ENCODE measurements at regions not wholly inside any gene's neighbourhood (a gene's known extent, or its start where the extent isn't known, plus 50 kb on each side); places are given as distances from the start of the nearest gene placed in this dataset.
"Not testable (repeated sequence)": the region's sequence is repeated elsewhere in the genome, so short reads cannot be mapped to it uniquely, and the experiment has no call there.

- DNase-seq: not testable (repeated sequence)
Measured at GRCh38 chr13:86253497-86253896, 454.3 kb upstream of the SLITRK6 start.

DNA sequence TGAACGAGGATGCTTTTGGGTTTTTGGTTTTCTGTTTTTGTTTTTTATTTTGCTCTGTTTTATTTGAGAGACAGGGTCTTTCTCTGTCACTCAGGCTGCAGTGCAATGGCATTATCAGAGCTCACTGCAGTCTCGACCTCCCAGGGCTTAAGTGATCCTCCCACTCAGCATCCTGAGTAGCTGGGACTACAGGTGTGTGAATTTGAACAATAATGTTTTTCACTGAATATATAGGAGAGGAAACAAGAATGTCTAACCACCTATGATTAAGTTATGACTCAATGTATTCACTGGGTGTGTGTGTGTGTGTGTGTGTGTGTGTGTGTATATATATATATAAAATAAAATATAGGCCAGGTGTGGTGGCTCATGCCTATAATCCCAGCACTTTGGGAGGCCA, 456.6 kb upstream of the SLITRK6 start:
- not testable (repeated sequence) for DNase-seq

DNA sequence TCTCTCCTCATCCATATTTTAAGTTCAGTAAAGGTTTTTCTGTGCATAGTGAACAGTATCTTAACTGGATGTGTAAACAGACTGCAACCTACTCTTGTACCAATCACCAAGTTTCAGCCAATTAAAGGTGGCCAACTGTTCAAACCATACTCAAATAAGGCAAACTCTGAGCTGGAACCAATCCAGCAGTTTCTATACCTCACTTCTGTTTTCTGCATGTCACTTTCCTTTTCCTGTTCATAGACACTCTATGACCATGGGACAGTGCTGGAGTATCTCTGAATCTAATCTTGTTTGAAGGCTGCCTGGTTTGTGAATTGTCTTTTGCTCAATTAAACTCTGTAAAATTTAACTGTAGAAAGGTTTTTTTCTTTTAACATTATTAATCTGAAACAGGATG, 470.3 kb upstream of the SLITRK6 start:
- DNase-seq: no peak

DNA sequence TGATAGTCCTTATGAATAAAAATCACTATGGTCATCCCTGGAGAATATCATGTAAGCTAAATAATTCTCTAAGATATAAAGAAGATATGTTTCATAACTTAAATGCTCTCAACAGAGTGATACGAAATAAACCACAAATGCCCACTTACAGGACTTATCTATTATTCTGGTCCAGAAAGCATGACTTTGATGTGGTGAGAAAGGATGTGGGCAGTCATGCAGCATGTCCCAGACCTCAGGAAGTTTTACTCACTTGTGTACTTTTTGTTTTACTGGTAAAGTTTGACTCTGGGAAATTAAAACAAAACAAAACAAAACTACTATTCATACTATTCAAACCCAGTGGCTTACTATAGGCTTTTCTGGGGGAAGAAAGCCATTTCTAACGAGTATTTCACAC, 483.2 kb upstream of the SLITRK6 start:
- no peak for DNase-seq

GRCh38 chr13:86283031-86283430, 483.8 kb upstream of the SLITRK6 start:
- no peak for DNase-seq

DNA sequence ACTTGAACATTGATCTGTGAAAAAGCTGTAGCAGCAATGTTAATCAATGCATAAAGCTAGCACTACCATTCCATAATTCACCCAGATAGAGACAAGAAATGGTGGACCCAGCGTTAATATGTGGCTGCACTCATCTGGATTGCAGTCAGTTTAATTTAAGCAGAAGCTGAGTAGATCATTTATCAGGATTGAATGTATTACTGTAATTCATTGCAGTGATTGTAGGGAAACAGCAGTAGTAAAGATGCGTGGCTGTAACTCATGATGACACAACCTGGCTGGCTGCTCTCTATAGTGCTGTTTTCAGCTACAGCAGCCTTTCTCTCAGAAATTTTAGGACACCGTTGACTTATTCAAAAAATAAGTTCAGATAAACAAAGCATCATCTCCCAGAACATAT, 499.5 kb upstream of the SLITRK6 start:
- no peak for DNase-seq

DNA sequence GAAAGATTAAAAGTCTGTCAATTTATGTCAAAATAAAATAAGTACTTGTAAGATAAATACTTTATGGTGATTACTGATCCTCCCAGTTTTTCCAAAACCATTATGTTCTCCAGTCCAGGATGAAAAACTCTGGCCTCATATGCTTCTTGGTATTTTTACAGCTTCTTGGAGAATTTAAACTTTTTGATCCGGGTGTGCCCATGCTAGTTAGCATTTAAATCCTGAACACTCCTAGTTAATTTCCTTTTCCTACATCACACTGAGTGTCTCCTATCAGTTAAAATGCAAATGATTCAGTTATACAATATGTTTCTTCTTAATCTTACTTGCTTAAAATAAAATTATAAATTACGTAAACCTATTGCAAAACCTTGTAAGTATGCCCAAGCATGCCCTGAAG, 499.9 kb upstream of the SLITRK6 start:
- no peak for DNase-seq

DNA sequence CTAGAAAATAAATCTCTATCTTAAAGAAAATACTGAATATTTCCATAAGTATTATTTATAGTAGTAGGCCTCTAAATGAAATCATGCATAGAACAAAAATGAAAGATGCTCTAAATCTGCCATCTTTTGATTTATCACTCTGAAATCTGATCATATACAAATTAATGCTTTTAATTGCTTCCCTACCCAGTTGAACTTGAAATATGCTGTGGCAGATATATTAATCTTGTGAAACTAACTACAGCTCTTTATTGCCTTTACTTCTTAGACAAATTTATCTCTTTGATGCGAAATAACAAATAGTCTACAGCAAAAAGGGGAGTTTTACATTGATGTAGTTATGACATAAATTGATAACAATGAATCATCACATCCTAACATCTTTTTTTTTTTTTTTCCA, 510.7 kb upstream of the SLITRK6 start:
- no peak for DNase-seq

GRCh38 chr13:86313421-86313820, 514.2 kb upstream of the SLITRK6 start:
- no peak for DNase-seq

DNA sequence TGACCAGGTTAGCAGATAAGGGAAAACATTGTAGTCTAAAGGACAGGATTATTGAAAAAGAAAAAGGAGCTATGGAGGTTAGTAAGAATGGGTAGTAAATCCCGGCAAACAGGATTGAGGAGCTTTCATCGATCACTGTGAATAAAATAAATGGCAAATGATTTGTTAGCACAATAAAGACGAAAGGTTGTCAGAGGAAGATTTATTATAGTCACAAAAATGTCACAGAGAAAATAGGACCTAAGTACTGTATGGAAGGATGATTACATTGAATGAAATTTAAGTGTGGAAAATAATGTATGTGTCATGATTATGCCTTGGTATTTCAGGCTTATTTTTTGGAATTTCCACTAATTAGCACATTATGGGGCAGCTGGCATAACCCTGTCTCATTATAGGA, 519.2 kb upstream of the SLITRK6 start:
- no peak for DNase-seq

DNA sequence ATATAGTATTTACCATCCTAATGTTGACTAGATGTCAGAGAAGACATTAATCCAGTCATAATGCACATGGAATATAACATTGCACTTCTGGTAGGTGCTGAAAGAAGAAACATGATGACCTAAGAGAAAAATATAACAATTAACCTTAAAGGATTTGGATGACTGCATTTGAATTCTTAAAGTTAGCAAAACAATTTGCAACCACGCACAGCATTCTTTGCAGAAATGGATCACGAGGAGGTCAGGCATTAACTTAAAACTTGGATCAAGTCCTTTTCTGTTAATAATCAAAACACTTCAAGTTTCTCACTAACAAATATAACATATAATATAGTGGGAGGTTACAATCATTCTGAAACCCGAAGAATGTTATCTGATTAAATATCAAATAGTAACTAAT, 525.0 kb upstream of the SLITRK6 start:
- no peak for DNase-seq

GRCh38 chr13:86355301-86355700, 556.1 kb upstream of the SLITRK6 start:
- no peak for DNase-seq

DNA sequence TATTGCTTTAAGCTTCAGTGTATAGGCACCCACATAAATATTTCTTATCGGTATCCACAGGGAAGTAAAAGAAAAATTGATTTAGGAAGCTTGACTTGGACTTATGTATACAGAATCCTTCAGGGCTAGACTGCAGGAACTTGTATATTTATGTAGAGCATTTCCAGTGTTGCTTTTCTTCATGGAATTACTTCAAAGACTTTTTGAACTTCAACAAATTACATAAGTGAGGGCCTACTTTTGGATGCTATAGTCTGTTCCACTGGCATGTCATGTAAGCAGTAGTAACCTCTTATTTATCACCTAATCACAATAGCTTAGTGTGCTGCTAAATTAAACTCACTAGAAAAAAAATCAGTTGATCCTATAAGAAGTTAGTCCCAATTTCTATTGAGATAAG, 557.9 kb upstream of the SLITRK6 start:
- DNase-seq: no peak

DNA sequence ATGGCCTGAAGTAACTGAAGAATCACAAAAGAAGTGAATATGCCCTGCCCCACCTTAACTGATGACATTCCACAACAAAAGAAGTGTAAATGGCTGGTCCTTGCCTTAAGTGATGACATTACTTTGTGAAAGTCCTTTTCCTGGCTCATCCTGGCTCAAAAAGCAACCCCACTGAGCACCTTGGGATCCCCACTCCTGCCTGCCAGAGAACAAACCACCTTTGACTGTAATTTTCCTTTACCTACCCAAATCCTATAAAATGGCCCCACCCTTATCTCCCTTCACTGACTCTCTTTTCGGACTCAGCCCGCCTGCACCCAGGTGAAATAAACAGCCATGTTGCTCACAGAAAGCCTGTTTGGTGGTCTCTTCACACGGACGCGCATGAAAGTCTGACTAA, 564.5 kb upstream of the SLITRK6 start:
- DNase-seq: not testable (repeated sequence)

DNA sequence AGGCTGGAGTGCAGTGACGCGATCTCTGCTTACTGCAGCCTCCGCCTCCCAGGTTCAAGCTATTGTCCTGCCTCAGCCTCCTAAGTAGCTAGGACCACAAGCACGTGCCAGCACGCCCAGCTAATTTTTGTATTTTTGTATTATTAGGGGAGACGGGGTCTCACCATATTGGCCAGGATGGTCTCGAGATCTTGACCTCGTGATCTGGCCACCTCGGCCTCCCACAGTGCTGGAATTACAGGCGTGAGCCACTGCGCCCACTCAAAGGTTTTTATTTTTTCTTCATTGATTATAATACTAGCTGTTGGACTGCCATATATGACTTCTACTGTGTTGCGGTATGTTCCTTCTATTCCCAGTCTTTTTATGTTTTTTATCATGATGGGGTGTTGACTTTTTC, 569.7 kb upstream of the SLITRK6 start:
- no peak for DNase-seq

- DNase-seq: no peak
Measured at GRCh38 chr13:86377451-86377850, 578.2 kb upstream of the SLITRK6 start.

GRCh38 chr13:86378628-86379027, 579.4 kb upstream of the SLITRK6 start:
- no peak for DNase-seq

DNA sequence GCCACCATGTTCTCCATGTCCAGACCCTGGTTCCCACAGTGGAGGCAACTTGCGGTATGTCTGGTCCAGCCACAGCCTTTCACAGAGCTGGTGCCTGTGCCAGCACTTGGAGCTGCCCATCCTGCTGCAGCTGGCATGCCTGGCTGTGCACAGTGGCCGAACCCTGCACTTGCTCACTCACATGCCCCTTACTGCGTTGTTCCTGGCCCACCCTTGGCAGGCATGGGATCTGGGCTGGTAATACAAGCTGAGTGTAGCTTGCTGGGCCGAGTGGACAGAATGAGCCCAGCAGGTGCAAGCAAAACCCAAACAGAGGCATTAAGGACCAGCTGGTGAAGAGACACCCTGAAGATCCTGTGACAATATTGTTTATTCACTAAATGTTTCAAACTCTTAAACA, 583.9 kb upstream of the SLITRK6 start:
- DNase-seq: peak; percentile 42

GRCh38 chr13:86383561-86383960, 584.3 kb upstream of the SLITRK6 start:
- no peak for DNase-seq

DNA sequence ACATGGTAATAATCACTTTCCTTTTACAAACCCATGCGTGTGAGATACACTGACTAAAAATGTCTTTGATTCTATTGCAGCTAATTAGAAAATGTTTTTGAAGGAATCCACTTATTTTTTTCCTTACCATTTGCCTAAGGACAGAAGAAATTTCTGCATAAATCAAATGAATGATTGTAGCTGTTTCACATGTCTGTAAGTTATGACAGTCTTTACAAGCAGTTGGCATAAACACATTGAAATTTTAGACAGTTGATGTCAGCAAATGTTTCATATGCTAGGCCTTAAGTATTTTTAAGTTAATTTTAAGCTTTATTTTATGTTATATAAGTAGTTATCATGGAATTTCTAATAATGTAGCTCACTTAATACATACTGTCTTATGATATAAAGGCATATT, 598.4 kb upstream of the SLITRK6 start:
- no peak for DNase-seq

DNA sequence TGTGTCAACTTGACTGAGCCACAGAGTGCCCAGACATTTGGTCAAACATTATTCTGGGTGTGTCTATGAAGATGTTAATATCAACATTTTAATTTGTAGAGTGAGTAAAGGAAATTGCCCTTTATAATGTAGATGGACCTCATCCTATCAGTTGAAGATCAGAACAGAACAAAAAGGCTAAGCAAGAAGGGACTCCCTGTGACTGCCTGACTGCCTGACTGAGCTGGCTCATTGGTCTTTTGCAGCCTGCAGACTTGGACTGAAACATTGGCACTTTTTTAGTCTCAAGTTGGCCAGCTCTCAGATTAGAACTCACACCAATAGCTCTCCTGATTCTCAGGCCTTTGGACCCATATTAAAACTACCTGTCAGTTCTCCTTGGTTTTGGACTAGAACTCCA, 600.4 kb upstream of the SLITRK6 start:
- DNase-seq: no peak

DNA sequence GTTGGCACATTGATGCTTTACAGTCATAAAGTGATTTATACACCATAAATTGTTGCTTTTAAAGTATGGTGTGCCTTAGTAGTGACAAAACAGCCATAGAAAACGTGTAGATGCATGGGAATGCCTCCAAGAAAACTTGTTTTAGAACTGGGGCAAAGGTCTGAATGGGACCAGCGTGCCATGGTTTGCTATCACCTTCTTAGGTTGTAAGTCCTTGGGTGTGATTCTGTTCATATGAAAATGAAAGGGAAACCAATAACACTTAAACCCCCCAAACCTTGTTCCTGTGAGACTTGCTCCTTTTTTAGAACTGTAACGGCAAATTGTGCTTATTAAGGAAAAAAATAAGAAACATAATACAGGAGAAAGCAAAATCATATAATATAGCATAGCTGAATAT, 603.3 kb upstream of the SLITRK6 start:
- DNase-seq: no peak

- DNase-seq: no peak
Measured at GRCh38 chr13:86403181-86403580, 604.0 kb upstream of the SLITRK6 start.

DNA sequence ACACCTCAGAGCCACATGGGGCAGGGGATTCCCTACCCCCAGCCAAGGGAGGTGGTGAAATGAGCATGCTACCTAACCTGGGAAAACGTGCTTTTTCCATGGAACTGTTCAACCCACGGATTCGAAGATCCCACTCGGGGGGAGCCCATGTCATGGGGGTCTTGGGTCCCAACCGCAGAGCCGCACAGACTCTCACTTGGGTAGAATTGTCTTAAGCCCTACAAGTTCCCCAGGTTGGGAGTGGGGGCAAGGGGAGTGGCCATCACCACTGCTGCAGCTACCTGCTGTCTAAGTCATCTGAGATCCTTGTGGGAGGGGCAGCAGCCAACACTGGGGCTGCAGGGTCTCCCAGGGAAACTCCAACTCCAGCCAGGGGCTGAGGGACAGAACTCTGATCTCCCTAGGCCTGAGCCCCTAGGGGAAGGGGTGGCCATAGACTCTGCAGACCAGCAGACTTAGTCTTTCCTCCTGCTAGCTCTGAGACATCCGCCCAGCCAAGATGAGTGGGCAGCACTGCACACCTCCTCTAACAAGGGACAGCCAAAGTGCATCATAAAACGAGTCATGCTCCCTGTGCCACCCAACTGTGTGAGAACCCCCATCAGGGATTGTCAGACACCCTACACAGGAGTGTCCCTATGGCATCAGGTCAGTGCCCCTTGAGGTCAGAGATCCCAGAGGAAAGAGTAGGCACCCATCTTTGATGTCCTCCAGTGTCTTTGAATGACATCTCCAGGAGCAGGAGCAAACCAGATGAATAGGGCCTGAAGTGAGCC, 610.4 kb upstream of the SLITRK6 start:
- DNase-seq: no peak

DNA sequence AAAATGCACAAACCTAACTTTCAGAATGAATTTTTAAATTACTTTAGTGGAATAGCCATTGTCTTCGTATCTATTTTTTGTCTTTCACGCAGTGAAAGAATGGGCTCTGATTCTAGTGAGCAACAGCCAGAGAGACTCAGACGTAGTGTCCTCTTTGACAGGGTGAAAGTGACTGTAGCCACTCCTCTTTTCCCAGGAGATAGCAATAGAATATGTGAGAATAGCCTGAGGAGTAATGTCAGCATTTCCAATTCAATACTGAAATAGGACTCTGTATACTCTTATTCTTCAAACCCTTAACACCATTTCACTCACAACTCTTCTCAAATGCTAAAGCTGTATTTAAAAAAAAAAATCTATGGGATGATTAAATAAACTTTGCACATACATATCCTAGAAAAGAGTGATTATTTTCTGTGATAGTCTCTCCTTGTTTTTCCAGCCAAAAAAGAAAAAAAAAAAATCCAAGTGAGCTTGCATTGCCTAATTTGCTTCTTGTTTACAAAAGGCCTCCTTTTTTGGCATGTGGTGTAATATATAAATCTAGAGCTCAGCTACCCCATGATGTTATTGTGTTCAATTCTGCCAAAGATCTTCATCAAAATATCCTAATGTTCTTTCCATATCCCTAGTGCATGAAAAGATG, 626.1 kb upstream of the SLITRK6 start:
- no peak for DNase-seq

Data from islet precursor cell (in vitro differentiated cells).